GM10266 (cell line): ENCODE measurements at regions not wholly inside any gene's neighbourhood (a gene's known extent, or its start where the extent isn't known, plus 50 kb on each side); places are given as distances from the start of the nearest gene placed in this dataset.

Experiments
- DNase-seq: peaks from one replicate; pipeline ENCODE4 v3.0.0; 2012; ENCODE audit errors: extremely low spot score
- TF ChIP-seq, protein P1 (sequence below): IDR thresholded peaks from 2 replicates; pipeline ENCODE4 v1.5.1; 2012; ENCODE audit warnings: mild to moderate bottlenecking, low read depth; ENCODE audit not compliant: control insufficient read depth, insufficient read depth; ENCODE audit errors: missing control alignments

DNA sequence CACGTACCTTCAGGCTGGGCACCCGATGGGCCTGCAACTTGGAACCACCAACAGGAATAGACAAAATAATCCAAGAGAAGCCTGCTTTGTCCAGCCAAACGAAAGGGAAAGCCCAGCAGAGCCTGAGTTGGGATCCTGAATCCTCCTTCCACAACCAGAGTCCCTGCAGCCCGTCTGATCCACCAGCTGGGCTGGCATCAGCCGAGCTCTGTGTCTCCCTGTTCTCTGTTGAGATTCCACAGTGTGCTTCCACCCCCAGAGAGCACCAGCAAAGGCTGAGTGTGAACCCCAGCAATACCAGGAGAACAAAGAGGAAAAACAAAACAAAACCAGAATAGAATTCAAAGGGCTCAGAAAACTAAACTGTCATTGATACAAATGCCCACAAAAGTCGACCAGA lies 68.8 kb upstream of the PRNP start:
- DNase-seq, result no peak
- TF ChIP-seq, protein P1, sequence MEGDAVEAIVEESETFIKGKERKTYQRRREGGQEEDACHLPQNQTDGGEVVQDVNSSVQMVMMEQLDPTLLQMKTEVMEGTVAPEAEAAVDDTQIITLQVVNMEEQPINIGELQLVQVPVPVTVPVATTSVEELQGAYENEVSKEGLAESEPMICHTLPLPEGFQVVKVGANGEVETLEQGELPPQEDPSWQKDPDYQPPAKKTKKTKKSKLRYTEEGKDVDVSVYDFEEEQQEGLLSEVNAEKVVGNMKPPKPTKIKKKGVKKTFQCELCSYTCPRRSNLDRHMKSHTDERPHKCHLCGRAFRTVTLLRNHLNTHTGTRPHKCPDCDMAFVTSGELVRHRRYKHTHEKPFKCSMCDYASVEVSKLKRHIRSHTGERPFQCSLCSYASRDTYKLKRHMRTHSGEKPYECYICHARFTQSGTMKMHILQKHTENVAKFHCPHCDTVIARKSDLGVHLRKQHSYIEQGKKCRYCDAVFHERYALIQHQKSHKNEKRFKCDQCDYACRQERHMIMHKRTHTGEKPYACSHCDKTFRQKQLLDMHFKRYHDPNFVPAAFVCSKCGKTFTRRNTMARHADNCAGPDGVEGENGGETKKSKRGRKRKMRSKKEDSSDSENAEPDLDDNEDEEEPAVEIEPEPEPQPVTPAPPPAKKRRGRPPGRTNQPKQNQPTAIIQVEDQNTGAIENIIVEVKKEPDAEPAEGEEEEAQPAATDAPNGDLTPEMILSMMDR, result no peak

DNA sequence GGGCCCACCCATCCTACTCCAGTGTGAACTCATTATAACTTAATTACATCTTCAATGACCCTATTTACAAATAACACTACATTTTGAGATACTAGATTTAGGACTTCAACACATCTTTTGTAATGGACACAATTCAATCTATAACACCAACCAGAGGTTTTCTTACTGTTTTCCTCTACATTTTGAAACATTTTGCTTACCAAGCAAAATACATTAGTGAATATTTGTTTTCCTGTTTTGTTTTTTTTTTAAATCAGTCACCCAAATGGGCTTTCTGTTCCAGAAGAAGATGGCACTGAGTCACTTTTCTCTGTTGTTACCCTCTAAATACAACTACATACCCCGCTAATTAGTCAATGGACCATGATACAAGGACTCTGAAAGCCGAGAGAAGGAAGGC lies 69.2 kb upstream of the PRNP start:
- TF ChIP-seq, protein P1, result no peak
- no peak for DNase-seq

DNA sequence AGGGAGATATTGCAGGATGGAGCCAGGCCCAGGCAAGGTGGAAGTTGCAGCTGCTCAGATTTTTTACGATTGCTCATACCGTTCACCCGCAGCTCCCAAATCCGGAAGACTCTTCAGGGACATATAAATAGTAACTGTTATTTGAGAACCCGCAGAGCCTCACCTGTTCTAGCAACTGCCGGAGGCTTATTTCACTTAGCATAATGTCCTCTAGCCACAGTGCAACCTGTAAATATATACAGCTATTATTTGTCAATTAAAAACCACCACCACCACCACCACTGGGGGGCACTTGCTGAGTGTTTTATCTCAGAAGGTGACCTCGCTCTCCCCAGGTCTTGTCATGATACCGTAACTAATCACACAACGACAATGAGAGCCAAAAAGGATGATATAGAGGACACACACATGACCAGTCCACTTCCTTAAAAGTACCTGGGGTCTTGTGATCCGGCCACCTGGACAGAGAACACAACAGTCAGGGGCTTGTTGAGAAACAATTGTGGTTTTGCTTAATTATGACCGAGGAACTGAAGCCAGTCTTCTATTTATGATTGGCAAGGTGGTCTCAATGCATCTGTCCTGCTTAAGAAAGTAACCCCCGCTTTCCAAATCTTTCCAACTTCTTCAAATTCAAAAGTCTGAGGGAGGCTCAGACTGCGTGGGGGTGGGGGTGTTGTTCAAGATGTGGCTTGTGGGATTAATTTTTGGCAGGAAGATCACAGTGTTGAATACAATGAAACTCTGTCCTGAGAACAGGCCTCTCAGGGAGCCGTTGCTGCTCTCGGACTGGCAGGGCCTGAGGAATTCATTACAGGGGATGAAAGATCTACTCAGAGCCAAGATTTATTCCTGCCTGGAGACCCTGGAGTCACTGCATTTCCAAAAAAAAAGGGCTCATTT lies 72.3 kb upstream of the PRNP start:
- TF ChIP-seq, protein P1, result peak; percentile 40

DNA sequence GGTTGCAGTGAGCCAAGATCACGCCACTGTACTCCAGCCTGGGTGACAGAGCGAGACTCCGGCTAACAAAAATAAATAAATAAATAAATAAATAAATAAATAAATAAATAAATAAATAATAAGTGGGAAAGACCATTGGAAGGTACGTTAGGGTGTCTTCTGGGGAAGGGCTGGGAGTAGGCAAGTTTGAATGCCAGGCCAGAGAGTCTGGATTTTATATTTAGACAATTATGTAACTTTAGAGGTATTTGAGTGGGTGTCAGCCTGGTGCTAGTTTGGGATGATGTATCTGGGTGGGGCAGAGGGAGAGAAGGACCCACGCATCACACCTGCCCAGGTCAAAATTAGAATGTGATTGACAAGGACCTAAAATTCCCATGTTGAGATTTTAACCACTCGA lies 73.1 kb upstream of the PRNP start:
- DNase-seq, result no peak
- TF ChIP-seq, protein P1, result no peak

More for the DNA sequence above, 72.3 kb upstream of the PRNP start:
- DNase-seq, result peak; percentile 42

DNA sequence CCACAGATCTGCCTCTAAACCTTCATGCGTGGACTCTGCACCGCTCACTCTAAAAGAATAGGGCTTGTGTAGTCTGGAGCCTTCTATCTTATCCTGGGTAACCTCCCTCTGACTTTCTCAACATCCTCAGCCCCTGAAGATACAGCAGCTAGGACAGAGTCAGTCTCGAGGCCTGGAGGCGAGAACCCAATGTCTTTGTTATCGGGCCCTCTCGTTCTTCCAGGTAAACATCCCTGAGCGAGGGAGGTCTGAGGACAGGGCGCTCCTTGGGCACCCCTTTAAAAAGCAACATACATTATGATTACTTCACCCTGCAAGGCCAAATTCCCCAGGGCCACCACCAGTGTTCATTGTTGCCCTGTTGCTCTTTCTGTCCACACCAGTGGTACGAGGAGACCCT lies 75.4 kb upstream of the PRNP start:
- TF ChIP-seq, protein P1, result no peak
- no peak for DNase-seq

DNA sequence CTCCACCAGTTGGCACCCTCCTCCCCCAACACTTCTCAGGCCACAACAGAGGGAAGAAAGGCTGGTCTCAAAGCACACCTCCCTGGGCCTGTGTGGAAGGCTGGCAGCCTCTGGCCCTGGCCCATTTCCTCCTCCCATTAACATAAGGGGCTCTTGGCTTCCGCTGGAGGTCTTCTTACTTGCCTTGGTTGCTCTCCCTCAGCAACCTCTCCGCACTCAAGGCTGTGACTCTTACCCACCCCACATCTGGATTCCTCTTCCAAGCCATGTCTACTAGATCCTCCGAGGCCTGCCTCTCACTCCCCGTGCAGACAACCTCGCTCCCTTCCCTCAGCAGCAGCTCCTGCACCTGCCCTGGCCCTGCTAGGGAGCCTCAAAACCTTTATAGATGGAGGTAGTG lies 76.7 kb upstream of the PRNP start:
- DNase-seq, result no peak
- TF ChIP-seq, protein P1, result no peak

DNA sequence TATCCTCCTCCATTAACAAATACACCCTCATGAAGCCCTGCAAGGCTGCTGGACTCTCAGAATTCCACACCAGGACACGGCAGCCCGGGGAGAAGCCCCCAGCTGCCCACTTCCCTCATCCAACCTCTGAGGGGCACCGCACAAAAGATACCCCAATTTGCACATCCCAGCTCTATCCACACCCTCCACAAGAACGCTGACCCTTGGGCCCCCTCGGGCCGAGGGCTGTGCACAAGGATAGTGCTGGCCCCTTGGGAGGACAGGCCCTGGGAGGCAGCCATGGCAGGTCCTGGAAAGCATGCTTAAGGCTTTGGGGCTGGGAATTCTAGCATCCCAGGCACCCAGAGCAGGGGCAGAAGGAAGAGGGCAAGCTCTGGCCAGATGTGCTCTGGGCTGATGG lies 77.4 kb upstream of the PRNP start:
- TF ChIP-seq, protein P1, result no peak
- no peak for DNase-seq
